K562 (cell line): ENCODE measurements at regions not wholly inside any gene's neighbourhood (a gene's known extent, or its start where the extent isn't known, plus 50 kb on each side); places are given as distances from the start of the nearest gene placed in this dataset.

Experiments
- ATAC-seq: fragments of 200-7000 bp; cut with Tn5 transposase; 3 replicates; pipeline ENCODE4 v1.9.1; 2020; ENCODE audit warnings: moderate library complexity
- BruUV-seq: library from RNA; stranded (reverse); fragments of 400-500 nt; replicated peaks from 2 replicates; lab custom pipeline; 2021; lab: Mats Ljungman, UMichigan
- CTCF ChIA-PET: fragments of 300-600 bp; formaldehyde crosslinking; extraction: SDS; loops from one replicate; lab custom pipeline; 2021; ENCODE audit warnings: low intra/inter-chr PET ratio; lab: Yijun Ruan, JAX
- POLR2A ChIA-PET: fragments of 300-600, 350-650 bp; sonication (Branson Sonifier 250); formaldehyde crosslinking; extraction: SDS; loops from one replicate; lab custom pipeline; 2021; ENCODE audit warnings: antibody characterized with exemption, inconsistent platforms; lab: Yijun Ruan, JAX
- DNase-seq, 4 experiments: peaks; one replicate each; pipeline versions ENCODE4 v3.0.0 to v3.0.0-alpha.2; 2011 to 2018; ENCODE audit warnings: low spot score in 3 of 4, mixed read lengths in 3 of 4; ENCODE audit errors: extremely low read depth in 1 of 4
- FAIRE-seq: peaks from 2 replicates; lab custom pipeline; 2011; peaks lifted over from hg19 to GRCh38; lab: Jason Lieb, UNC
- H2AFZ ChIP-seq: 2 replicates; pipeline ENCODE4 v1.6.0; 2011; ENCODE audit warnings: low read depth, low read length, control low read depth, inconsistent platforms
- H3K27ac ChIP-seq: fragments of 200-600 bp; 3 replicates; pipeline ENCODE4 v1.8.0; 2011; ENCODE audit warnings: low read depth, mild to moderate bottlenecking, control low read depth, inconsistent platforms, low read length, moderate library complexity, mixed read lengths; ENCODE audit errors: extremely low read depth
- H3K27me3 ChIP-seq, 2 experiments: fragments of 300-600 bp in 1 of 2; 2 replicates in 1 of 2; 3 replicates in 1 of 2; pipeline versions ENCODE4 v1.6.0 to v1.8.0; 2011; ENCODE audit warnings: inconsistent platforms in 2 of 2, low read length in 2 of 2, mild to moderate bottlenecking in 1 of 2, mixed read lengths in 1 of 2, moderate library complexity in 1 of 2; ENCODE audit not compliant: control insufficient read depth in 2 of 2, insufficient read depth in 2 of 2
- H3K36me3 ChIP-seq: fragments of 300-600 bp; 3 replicates; pipeline ENCODE4 v1.8.0; 2011; ENCODE audit warnings: mild to moderate bottlenecking, low read length, inconsistent platforms; ENCODE audit not compliant: control insufficient read depth, insufficient read depth
- H3K4me1 ChIP-seq, 2 experiments: fragments of 200-600 bp in 1 of 2; replicated peaks in 1 of 2; 2 replicates in 1 of 2; 3 replicates in 1 of 2; pipeline versions ENCODE4 v1.5.1 to v1.8.0; 2011; ENCODE audit warnings: inconsistent platforms in 2 of 2, low read length in 2 of 2, mild to moderate bottlenecking in 1 of 2, mixed read lengths in 1 of 2, moderate library complexity in 1 of 2; ENCODE audit not compliant: control insufficient read depth in 2 of 2, insufficient read depth in 2 of 2
- H3K4me2 ChIP-seq: 2 replicates; pipeline ENCODE4 v1.6.1; 2011; ENCODE audit warnings: low read length, control low read depth, inconsistent platforms, mixed read lengths; ENCODE audit not compliant: insufficient read depth
- H3K4me3 ChIP-seq: fragments of 200-600 bp; sonication (generic), shearing (Covaris generic); 2 replicates; pipeline ENCODE4 v1.5.1; 2016; ENCODE audit warnings: control low read depth, inconsistent platforms
- H3K79me2 ChIP-seq: fragments of 200-600 bp; 3 replicates; pipeline ENCODE4 v1.8.0; 2011; ENCODE audit warnings: low read length, inconsistent platforms; ENCODE audit not compliant: control insufficient read depth, insufficient read depth
- H3K9ac ChIP-seq, 2 experiments: 2 replicates each; pipeline versions ENCODE4 v1.6.0 to v1.6.1; 2011; ENCODE audit warnings: low read depth in 2 of 2, low read length in 2 of 2, control low read depth in 1 of 2, inconsistent platforms in 1 of 2, mild to moderate bottlenecking in 1 of 2, mixed read lengths in 1 of 2; ENCODE audit not compliant: insufficient read depth in 1 of 2
- H3K9me1 ChIP-seq: one replicate; pipeline ENCODE4 v1.6.0; 2011; ENCODE audit warnings: inconsistent platforms, mild to moderate bottlenecking, low read length, moderate library complexity; ENCODE audit not compliant: control insufficient read depth, insufficient read depth
- H3K9me3 ChIP-seq: replicated peaks from 2 replicates; pipeline ENCODE4 v1.5.1; 2011; ENCODE audit warnings: low read depth, low read length, inconsistent platforms; ENCODE audit not compliant: control insufficient read depth, insufficient read depth
- H4K20me1 ChIP-seq: replicated peaks from 2 replicates; pipeline ENCODE4 v1.6.1; 2011; ENCODE audit warnings: low read length, inconsistent platforms, mixed read lengths; ENCODE audit not compliant: control insufficient read depth, insufficient read depth
- CBFA2T3 ChIP-seq: fragments of 450-650 bp; IDR thresholded peaks from 2 replicates; pipeline ENCODE4 v1.6.1; 2017
- GATAD2A ChIP-seq: fragments of 450-650 bp; IDR thresholded peaks from 2 replicates; pipeline ENCODE4 v1.6.1; 2017
- GTF2E2 ChIP-seq: fragments of 200-800 bp; sonication (Bioruptor generic); IDR thresholded peaks from 2 replicates; pipeline ENCODE4 v1.6.1; 2016; ENCODE audit warnings: missing genetic modification characterization, missing compliant biosample characterization
- HEY1 ChIP-seq: fragments of 250-450 bp; sonication (Bioruptor Pico); IDR thresholded peaks from 2 replicates; pipeline ENCODE4 v1.5.0; 2020; ENCODE audit warnings: mild to moderate bottlenecking, moderate library complexity, borderline replicate concordance
- NFE2L1 ChIP-seq: fragments of 450-650 bp; IDR thresholded peaks from 2 replicates; pipeline ENCODE4 v1.6.1; 2016; ENCODE audit warnings: missing genetic modification characterization, low read depth, mild to moderate bottlenecking, missing compliant biosample characterization, moderate library complexity, borderline replicate concordance
- POLR2B ChIP-seq: fragments of 450-650 bp; IDR thresholded peaks from 2 replicates; pipeline ENCODE4 v1.6.1; 2018; ENCODE audit warnings: low read depth; ENCODE audit not compliant: partially characterized antibody
- RBM17 ChIP-seq: fragments of 200-400 bp; formaldehyde crosslinking; IDR thresholded peaks from 2 replicates; pipeline ENCODE4 v1.6.1; 2017; ENCODE audit warnings: low read depth, mild to moderate bottlenecking, low read length, borderline replicate concordance
- YY1 ChIP-seq, 3 experiments: IDR thresholded peaks; 2 replicates each; pipeline ENCODE4 v1.6.1; 2011; ENCODE audit warnings: low read length in 2 of 3, mild to moderate bottlenecking in 2 of 3, moderate library complexity in 2 of 3, borderline replicate concordance in 1 of 3, control low read depth in 1 of 3, low read depth in 1 of 3; ENCODE audit not compliant: insufficient read depth in 3 of 3, insufficient replicate concordance in 2 of 3, control insufficient read depth in 1 of 3, insufficient read length in 1 of 3; ENCODE audit errors: extremely low read depth in 1 of 3
- ZC3H11A ChIP-seq: IDR thresholded peaks from 2 replicates; pipeline ENCODE4 v1.6.1; 2012; ENCODE audit warnings: low read depth, low read length, improper control_type of control experiment
- ZNF280A ChIP-seq: fragments of 450-650 bp; IDR thresholded peaks from 2 replicates; pipeline ENCODE4 v1.6.1; 2018; ENCODE audit warnings: mild to moderate bottlenecking, low read depth; ENCODE audit not compliant: partially characterized antibody
- in situ Hi-C: fragments of 300-500 bp; cut with MboI; formaldehyde crosslinking; loops from 4 replicates; pipeline ENCODE4 v1.15.0; 2018; ENCODE audit warnings: inconsistent platforms, mixed read lengths
- intact Hi-C: fragments of 100-400 bp; cut with micrococcal nuclease; formaldehyde crosslinking; loops from 2 replicates; pipeline ENCODE4 v1.14.2; 2022
- TF ChIP-seq, protein P1 (sequence below): fragments of 250-450 bp; sonication (Bioruptor Pico); IDR thresholded peaks from 2 replicates; pipeline ENCODE4 v1.5.0; 2021; ENCODE audit warnings: mild to moderate bottlenecking, moderate library complexity
- TF ChIP-seq, protein P2 (sequence below): sonication (generic); formaldehyde crosslinking; IDR thresholded peaks from 2 replicates; pipeline ENCODE4 v1.8.0; 2023; ENCODE audit warnings: mild to moderate bottlenecking, missing genetic modification reagents
- TF ChIP-seq, protein P3 (sequence below): sonication (generic); formaldehyde crosslinking; IDR thresholded peaks from 2 replicates; pipeline ENCODE4 v1.8.0; 2022; ENCODE audit warnings: missing genetic modification reagents, mild to moderate bottlenecking, borderline replicate concordance

GRCh38 chr1:188949701-188950100, 1528.0 kb downstream of the BRINP3 start:
- TF ChIP-seq HEY1 (CRISPR knock-in tag) (no peak), CBFA2T3 (no peak), YY1 (IDR thresholded peaks at IDR 0.05; ENCODE audit: borderline replicate concordance in 1 of 3, control insufficient read depth in 1 of 3, extremely low read depth in 1 of 3, insufficient read depth in 3 of 3, insufficient read length in 1 of 3, insufficient replicate concordance in 2 of 3, low read depth in 1 of 3, low read length in 2 of 3) (no peak), ZC3H11A (no peak), GATAD2A (no peak), ZNF280A (no peak), NFE2L1 (tag) (no peak), RBM17 (no peak), POLR2B (no peak), GTF2E2 (tag) (no peak)
- TF ChIP-seq, protein P1, sequence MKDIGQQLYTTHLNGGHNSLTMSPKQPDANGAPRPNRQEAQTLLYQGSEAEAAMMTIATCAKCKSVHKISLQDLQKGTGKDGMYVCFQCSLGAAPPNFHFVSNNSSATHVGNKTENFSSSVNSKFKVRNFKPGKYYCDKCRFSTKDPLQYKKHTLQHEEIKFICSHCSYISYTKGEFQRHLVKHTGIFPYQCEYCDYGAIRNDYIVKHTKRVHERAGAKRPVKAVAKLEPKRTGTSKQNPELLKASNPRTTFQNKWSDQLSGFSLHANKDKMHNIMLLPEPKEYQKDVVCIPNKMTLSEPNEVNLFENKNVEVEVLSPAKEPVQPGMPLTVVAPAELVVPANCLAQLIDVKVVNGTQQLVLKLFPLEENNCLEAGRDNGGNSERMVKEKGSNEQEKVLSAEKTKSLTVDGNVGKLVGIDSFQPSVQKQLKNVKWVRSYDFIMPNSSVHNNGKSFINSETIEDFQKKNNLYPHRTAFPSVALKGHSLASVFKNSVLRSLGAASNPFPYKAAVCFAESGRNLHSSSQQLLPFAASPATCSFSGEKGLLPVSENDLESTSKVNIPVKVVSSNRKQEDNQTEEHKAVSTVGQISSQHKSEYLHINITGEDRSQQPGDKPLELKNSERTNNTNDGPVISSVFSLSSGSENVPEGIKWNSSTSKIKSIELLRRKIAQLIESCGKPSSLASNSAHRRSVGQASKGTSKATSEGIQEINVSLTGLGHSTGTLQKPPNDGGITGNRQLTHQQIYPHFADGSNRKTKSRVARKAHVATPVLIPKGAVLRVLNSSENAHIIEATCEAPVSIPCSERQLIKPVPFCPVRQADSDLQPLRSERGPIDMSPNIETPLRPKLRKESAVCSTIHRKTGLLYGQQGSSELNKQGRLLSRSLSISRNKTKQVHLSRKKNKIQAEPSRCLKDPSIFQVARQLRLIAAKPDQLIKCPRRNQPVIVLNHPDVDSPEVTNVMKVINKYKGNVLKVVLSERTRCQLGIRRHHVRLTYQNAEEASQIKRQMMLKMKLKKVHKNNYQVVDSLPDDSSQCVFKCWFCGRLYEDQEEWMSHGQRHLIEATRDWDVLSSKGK (CRISPR knock-in tag), result no peak
- TF ChIP-seq, protein P2, sequence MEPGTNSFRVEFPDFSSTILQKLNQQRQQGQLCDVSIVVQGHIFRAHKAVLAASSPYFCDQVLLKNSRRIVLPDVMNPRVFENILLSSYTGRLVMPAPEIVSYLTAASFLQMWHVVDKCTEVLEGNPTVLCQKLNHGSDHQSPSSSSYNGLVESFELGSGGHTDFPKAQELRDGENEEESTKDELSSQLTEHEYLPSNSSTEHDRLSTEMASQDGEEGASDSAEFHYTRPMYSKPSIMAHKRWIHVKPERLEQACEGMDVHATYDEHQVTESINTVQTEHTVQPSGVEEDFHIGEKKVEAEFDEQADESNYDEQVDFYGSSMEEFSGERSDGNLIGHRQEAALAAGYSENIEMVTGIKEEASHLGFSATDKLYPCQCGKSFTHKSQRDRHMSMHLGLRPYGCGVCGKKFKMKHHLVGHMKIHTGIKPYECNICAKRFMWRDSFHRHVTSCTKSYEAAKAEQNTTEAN (CRISPR knock-in tag), result no peak
- TF ChIP-seq, protein P3, sequence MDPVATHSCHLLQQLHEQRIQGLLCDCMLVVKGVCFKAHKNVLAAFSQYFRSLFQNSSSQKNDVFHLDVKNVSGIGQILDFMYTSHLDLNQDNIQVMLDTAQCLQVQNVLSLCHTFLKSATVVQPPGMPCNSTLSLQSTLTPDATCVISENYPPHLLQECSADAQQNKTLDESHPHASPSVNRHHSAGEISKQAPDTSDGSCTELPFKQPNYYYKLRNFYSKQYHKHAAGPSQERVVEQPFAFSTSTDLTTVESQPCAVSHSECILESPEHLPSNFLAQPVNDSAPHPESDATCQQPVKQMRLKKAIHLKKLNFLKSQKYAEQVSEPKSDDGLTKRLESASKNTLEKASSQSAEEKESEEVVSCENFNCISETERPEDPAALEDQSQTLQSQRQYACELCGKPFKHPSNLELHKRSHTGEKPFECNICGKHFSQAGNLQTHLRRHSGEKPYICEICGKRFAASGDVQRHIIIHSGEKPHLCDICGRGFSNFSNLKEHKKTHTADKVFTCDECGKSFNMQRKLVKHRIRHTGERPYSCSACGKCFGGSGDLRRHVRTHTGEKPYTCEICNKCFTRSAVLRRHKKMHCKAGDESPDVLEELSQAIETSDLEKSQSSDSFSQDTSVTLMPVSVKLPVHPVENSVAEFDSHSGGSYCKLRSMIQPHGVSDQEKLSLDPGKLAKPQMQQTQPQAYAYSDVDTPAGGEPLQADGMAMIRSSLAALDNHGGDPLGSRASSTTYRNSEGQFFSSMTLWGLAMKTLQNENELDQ (CRISPR knock-in tag), result no peak
- H3K9me1 ChIP-seq, result no peaks in the 10 kb centered on the region
- no peaks in the 10 kb centered on the region for H4K20me1 ChIP-seq
- no peaks in the 10 kb centered on the region for H3K79me2 ChIP-seq
- BruUV-seq, result no TSS peak
- no peak overlapping the region for H3K4me2 ChIP-seq
- H3K9ac ChIP-seq, result no peak overlapping the region
- DNase-seq (no peak), ATAC-seq (no peak), FAIRE-seq (no peak)
- in situ Hi-C loops, result no loop called here
- no peak overlapping the region for H2AFZ ChIP-seq
- no peak overlapping the region for H3K4me3 ChIP-seq
- POLR2A ChIA-PET, result no interaction called here
- no peak overlapping the region for H3K27ac ChIP-seq
- intact Hi-C loops, result no loop called here
- CTCF ChIA-PET, result no interaction called here
- H3K36me3 ChIP-seq, result no peaks in the 10 kb centered on the region
- H3K27me3 ChIP-seq, result no peaks in the 10 kb centered on the region
- peaks cover 3% of the 10 kb centered on the region; the same call in 1 of the 2 replicates for H3K9me3 ChIP-seq
- H3K4me1 ChIP-seq, result no peaks in the 10 kb centered on the region
